HG03135 (cell line): ENCODE measurements at regions not wholly inside any gene's neighbourhood (a gene's known extent, or its start where the extent isn't known, plus 50 kb on each side); places are given as distances from the start of the nearest gene placed in this dataset.

ENCODE experiments used
- ATAC-seq: cut with Tn5 transposase; IDR thresholded peaks from one replicate; pipeline ENCODE4 v1.9.1; 2021; ENCODE audit warnings: mild to moderate bottlenecking, moderate library complexity; ENCODE audit not compliant: unreplicated experiment

- no peak for ATAC-seq
Observed at GRCh38 chr1:208570362-208570761, 326.2 kb upstream of the PLXNA2 start.

DNA sequence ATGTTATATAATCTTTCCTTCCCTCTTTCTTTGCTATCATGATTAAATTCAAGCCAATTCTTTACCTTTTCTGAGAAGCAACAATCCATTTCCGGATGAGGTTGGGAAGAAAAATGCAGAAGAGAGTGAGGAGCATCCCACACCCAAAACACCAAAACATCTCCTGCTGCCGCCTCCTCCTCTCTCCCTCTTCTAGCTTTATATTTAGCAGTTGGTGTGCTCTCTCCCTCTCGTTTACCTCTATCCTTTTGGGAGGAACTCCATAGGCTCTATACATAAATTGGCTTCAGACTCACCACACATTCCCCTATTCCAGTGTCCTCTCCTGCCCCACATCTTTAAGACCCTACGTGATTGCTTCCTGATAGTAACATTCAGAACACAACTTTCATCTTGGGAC is 332.2 kb upstream of the PLXNA2 start:
- no peak for ATAC-seq

GRCh38 chr1:208577381-208577905 is 333.3 kb upstream of the PLXNA2 start:
- no peak for ATAC-seq

GRCh38 chr1:208581209-208581608 is 337.0 kb upstream of the PLXNA2 start:
- no peak for ATAC-seq

- no peak for ATAC-seq
Observed at GRCh38 chr1:208581667-208582066, 337.5 kb upstream of the PLXNA2 start.

GRCh38 chr1:208584167-208584755 is 340.1 kb upstream of the PLXNA2 start:
- no peak for ATAC-seq

GRCh38 chr1:208587110-208587509 is 342.9 kb upstream of the PLXNA2 start:
- peak; percentile 90 for ATAC-seq

DNA sequence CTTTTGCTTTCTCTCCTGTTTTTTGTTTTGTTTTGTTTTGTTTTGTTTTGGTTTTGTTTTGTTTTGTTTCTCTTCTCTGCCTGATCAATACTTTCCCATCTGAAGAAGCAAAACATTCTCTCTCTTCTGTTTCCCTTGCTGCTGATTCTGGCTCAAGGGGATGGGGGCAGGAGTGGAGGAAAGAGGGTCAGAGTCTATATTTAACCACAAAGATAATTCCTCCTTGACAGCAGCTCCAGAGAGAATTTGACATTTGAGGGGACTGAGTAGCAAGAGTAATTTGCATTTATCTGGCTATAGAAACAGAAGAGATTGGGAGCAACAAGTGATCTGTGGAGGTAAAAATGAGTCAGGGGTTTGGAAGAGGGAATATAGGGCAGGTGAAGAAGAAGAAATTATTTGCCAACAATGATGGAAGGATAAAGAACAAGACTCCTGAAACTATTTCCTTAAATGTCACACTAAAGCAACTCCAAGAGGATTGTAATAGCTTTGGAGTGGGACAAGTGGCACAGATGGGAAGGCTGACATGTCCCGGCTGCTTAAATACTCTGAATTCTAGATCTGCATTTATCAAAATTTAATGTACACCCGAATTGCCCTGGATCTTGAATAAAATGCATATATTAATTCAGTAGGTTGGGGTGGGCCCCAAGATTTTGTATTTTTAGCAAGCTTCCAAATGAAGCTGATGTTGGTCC is 349.3 kb upstream of the PLXNA2 start:
- no peak for ATAC-seq

GRCh38 chr1:208595236-208595635 is 351.1 kb upstream of the PLXNA2 start:
- ATAC-seq, result no peak

DNA sequence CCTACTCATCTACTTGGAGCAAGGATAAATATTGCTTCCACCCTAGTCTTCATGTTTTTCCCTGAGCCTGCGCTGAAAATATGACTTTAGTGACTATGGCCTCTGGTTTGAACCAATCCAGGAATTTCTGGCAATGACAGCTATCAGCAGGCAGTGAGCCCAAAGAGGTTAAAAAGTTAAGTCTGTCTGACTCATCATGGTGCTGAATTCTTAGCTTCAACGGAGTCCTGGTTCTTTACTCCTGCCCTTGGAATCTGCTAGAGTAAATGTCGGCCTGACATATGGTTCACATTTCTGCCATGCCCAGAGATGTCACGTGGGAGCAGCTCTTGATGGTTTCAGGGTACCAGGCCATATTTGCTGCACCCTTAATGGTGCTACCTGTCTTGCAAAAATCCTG is 351.6 kb upstream of the PLXNA2 start:
- ATAC-seq, result no peak

GRCh38 chr1:208597571-208597970 is 353.4 kb upstream of the PLXNA2 start:
- ATAC-seq, result no peak

DNA sequence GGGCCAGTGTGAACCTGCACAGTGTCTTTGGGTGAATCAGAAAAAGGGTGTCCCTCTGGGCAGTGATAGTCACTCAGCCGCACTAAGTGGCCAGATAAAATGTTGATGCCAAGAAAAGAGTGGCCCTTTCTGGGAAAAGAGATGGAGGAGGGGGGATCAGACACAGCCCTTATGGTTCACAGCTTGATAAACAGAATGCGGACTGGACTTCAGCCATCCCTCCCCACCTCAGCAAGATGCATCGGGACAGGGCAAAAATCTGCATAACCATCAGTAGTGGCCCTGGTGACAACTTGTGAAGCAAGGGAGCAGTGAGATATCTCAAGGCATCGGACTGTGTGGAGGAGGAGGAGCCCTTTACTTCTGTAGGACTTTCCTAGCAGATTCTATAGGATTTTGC is 353.8 kb upstream of the PLXNA2 start:
- ATAC-seq, result no peak

GRCh38 chr1:208599063-208599462 is 354.9 kb upstream of the PLXNA2 start:
- no peak for ATAC-seq

- no peak for ATAC-seq
Observed at GRCh38 chr1:208600456-208601190, 356.4 kb upstream of the PLXNA2 start.

- no peak for ATAC-seq
Observed at GRCh38 chr1:208601561-208601960, 357.4 kb upstream of the PLXNA2 start.

DNA sequence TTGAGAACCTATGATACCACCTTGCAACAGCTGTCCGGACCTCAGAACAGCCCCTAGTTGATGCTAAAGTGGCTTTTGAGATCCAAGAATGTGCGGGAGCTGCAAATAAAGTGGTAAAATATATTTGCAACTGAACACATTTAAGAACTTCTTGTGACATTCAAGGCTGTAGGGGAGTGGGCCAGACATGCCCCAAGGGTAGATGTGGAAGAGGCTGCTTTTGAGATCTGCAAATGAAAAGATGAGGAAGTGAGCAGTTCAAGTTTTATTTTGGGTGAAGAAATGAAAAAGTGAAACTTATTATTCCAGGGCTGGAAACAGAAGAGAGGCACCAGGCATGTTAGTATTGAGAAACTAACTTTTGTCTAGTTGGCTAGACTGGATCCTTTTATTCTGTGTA is 359.5 kb upstream of the PLXNA2 start:
- ATAC-seq, result no peak

DNA sequence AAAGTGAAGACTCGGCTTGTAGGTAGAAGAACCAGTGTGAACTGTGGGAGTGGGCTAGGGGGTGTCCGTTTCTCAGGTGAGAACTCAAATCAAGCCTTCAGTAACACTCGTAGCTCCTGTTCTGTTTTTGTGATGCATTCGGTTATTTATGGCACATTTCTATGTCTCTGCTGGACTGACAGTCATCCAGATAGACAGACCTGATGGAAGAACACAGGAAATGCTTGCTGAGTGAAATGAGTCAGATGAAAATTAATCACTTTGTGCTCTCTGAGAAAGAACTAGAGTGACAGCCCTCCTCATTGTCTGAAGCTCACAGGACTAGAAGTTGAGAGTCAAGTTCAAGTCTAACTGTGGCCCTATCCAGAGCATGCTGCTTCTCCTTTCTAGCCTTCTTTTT is 360.1 kb upstream of the PLXNA2 start:
- ATAC-seq, result peak; percentile 95

DNA sequence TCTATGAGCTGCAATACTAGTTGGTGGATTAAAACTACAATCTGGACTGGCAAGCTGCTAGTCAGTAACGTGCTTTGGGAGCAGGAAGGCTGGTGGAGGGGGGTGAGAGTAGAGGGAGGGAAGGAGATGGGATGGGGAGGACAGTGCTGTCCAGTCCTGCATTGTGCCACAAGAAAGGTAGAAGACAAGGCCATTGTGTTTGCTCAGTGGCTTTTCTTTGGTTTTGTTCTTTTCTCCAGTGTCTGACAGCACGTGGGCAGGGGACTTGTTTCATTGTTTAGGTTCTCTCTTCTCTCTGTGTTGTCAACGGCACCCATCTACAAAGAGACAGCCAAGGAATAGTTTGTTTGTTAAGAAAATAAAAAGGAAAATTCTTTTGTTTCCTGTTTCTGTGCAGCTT is 362.8 kb upstream of the PLXNA2 start:
- ATAC-seq, result no peak

GRCh38 chr1:208607616-208608015 is 363.4 kb upstream of the PLXNA2 start:
- ATAC-seq, result no peak

DNA sequence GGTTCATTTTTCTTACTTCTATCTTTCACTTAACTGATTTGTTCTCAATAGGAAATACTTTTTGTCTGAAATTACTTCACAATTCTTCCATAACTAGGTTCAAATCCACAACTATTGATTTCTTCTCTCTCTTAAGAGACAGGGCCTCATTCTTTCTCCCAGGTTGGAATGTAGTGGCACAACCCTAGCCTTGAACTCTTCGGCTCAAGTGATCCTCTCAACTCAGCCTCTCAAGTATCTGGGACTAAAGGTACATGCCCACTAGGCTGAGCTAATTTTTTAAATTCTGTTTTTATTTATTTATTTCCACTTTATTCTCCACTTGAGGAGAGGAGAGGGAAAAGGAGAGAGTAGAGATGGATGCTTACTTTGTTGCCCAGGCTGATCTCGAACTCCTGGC is 370.4 kb upstream of the PLXNA2 start:
- no peak for ATAC-seq

- ATAC-seq, result no peak
Observed at GRCh38 chr1:208615371-208615770, 371.2 kb upstream of the PLXNA2 start.

- ATAC-seq, result no peak
Observed at GRCh38 chr1:208616776-208617175, 372.6 kb upstream of the PLXNA2 start.
